DOHH2 (cell line): ENCODE measurements at regions not wholly inside any gene's neighbourhood (a gene's known extent, or its start where the extent isn't known, plus 50 kb on each side); places are given as distances from the start of the nearest gene placed in this dataset.

ENCODE experiments used
- H3F3A ChIP-seq: fragments of 200-600 bp; sonication (generic), shearing (Covaris generic); 2 replicates; pipeline ENCODE4 v1.6.0; 2016; ENCODE audit warnings: antibody characterized with exemption, mild to moderate bottlenecking; ENCODE audit not compliant: control insufficient read depth, insufficient read depth
- H3K27ac ChIP-seq: fragments of 200-600 bp; sonication (generic); 2 replicates; pipeline ENCODE4 v1.5.1; 2014; ENCODE audit warnings: low read depth, mild to moderate bottlenecking, low read length, moderate library complexity
- H3K27me3 ChIP-seq: fragments of 200-600 bp; sonication (generic); 2 replicates; pipeline ENCODE4 v1.6.1; 2014; ENCODE audit warnings: mild to moderate bottlenecking, low read length, mixed read lengths; ENCODE audit not compliant: control insufficient read depth
- H3K36me3 ChIP-seq: fragments of 200-600 bp; sonication (generic); 2 replicates; pipeline ENCODE4 v1.6.1; 2014; ENCODE audit warnings: mild to moderate bottlenecking, low read length, moderate library complexity, mixed read lengths; ENCODE audit not compliant: control insufficient read depth
- H3K4me1 ChIP-seq: fragments of 200-600 bp; sonication (generic); 2 replicates; pipeline ENCODE4 v1.6.1; 2014; ENCODE audit warnings: mild to moderate bottlenecking, low read length, mixed read lengths; ENCODE audit not compliant: control insufficient read depth
- H3K4me2 ChIP-seq: fragments of 200-600 bp; sonication (generic); 2 replicates; pipeline ENCODE4 v1.6.0; 2014; ENCODE audit warnings: mild to moderate bottlenecking, low read length, moderate library complexity
- H3K4me3 ChIP-seq: fragments of 200-600 bp; sonication (generic); 2 replicates; pipeline ENCODE4 v1.5.1; 2014; ENCODE audit warnings: mild to moderate bottlenecking, low read length, mixed read lengths
- H3K79me2 ChIP-seq: fragments of 200-600 bp; sonication (generic); 2 replicates; pipeline ENCODE4 v1.6.1; 2014; ENCODE audit warnings: mild to moderate bottlenecking, low read length, mixed read lengths; ENCODE audit not compliant: control insufficient read depth
- H3K9me2 ChIP-seq: fragments of 200-600 bp; sonication (generic); replicated peaks from 2 replicates; pipeline ENCODE4 v1.6.1; 2014; ENCODE audit warnings: mild to moderate bottlenecking, low read length, mixed read lengths; ENCODE audit not compliant: control insufficient read depth
- H3K9me3 ChIP-seq: fragments of 200-600 bp; sonication (generic); 2 replicates; pipeline ENCODE4 v1.6.1; 2014; ENCODE audit warnings: antibody characterized with exemption, low read length, mixed read lengths; ENCODE audit not compliant: control insufficient read depth, insufficient read depth
- H4K20me1 ChIP-seq: fragments of 200-600 bp; sonication (generic); 2 replicates; pipeline ENCODE4 v1.6.0; 2014; ENCODE audit warnings: low read depth, mild to moderate bottlenecking, antibody characterized with exemption, low read length, moderate library complexity; ENCODE audit not compliant: control insufficient read depth, insufficient read depth
- EZH2phosphoT487 ChIP-seq: fragments of 200-600 bp; sonication (generic); IDR thresholded peaks from 2 replicates; pipeline ENCODE4 v1.6.1; 2017; ENCODE audit warnings: borderline replicate concordance, mild to moderate bottlenecking, antibody characterized with exemption, low read length, moderate library complexity, mixed read lengths
- TF ChIP-seq, protein P1 (sequence below): fragments of 200-600 bp; sonication (generic); IDR thresholded peaks from one replicate; pipeline ENCODE4 v1.5.1; 2014; ENCODE audit warnings: antibody characterized with exemption, mild to moderate bottlenecking, low read depth, low read length; ENCODE audit not compliant: poor library complexity, severe bottlenecking

DNA sequence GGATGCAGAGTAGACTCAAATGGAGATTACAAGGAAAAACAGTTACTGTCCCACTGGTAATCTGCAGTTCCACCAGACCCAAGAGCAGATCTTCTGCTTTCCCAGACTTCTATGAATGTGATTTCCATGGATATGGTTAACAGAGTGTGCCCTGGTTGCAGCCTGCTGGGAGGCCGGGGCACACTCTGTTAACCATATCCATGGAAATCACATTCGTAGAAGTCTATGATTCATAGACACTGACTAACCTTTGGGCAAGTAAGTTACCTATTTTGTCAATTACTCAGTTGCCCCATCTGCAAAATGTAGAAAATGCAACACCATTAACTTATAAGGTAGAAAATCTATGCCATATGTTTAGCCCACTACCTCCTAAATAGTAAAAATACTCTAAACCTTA lies 443.1 kb upstream of the PITX2 start:
- no peaks in the 10 kb centered on the region for H3K9me3 ChIP-seq
- no peaks in the 10 kb centered on the region for H3K4me1 ChIP-seq
- no peaks in the 10 kb centered on the region for H3K36me3 ChIP-seq
- TF ChIP-seq, protein P1, sequence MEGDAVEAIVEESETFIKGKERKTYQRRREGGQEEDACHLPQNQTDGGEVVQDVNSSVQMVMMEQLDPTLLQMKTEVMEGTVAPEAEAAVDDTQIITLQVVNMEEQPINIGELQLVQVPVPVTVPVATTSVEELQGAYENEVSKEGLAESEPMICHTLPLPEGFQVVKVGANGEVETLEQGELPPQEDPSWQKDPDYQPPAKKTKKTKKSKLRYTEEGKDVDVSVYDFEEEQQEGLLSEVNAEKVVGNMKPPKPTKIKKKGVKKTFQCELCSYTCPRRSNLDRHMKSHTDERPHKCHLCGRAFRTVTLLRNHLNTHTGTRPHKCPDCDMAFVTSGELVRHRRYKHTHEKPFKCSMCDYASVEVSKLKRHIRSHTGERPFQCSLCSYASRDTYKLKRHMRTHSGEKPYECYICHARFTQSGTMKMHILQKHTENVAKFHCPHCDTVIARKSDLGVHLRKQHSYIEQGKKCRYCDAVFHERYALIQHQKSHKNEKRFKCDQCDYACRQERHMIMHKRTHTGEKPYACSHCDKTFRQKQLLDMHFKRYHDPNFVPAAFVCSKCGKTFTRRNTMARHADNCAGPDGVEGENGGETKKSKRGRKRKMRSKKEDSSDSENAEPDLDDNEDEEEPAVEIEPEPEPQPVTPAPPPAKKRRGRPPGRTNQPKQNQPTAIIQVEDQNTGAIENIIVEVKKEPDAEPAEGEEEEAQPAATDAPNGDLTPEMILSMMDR = no peak
- no peak for TF ChIP-seq EZH2phosphoT487
- H3K4me2 ChIP-seq = no peak overlapping the region
- H3K9me2 ChIP-seq = no peaks in the 10 kb centered on the region
- H4K20me1 ChIP-seq = no peaks in the 10 kb centered on the region
- no peak overlapping the region for H3K4me3 ChIP-seq
- no peaks in the 10 kb centered on the region for H3K27me3 ChIP-seq
- no peaks in the 10 kb centered on the region for H3F3A ChIP-seq
- H3K79me2 ChIP-seq = no peaks in the 10 kb centered on the region
- no peak overlapping the region for H3K27ac ChIP-seq

GRCh38 chr4:111066447-111066846 lies 443.6 kb upstream of the PITX2 start:
- Histone ChIP-seq H3K27ac (no peak overlapping the region), H3K27me3 (no peaks in the 10 kb centered on the region), H3K4me3 (no peak overlapping the region), H3F3A (no peaks in the 10 kb centered on the region), H3K4me2 (no peak overlapping the region), H3K9me3 (no peaks in the 10 kb centered on the region), H3K4me1 (no peaks in the 10 kb centered on the region), H3K36me3 (no peaks in the 10 kb centered on the region), H3K79me2 (no peaks in the 10 kb centered on the region), H4K20me1 (no peaks in the 10 kb centered on the region), H3K9me2 (no peaks in the 10 kb centered on the region)
- TF ChIP-seq, protein P1 = no peak
- TF ChIP-seq EZH2phosphoT487 = no peak

GRCh38 chr4:111066887-111067286 lies 444.0 kb upstream of the PITX2 start:
- no peaks in the 10 kb centered on the region for H3K79me2 ChIP-seq
- H3K4me2 ChIP-seq = no peak overlapping the region
- H3K27ac ChIP-seq = no peak overlapping the region
- H4K20me1 ChIP-seq = no peaks in the 10 kb centered on the region
- no peaks in the 10 kb centered on the region for H3K27me3 ChIP-seq
- TF ChIP-seq, protein P1 = no peak
- no peak for TF ChIP-seq EZH2phosphoT487
- H3K4me1 ChIP-seq = no peaks in the 10 kb centered on the region
- H3K4me3 ChIP-seq = no peak overlapping the region
- H3K36me3 ChIP-seq = no peaks in the 10 kb centered on the region
- H3K9me3 ChIP-seq = no peaks in the 10 kb centered on the region
- H3F3A ChIP-seq = no peaks in the 10 kb centered on the region
- no peaks in the 10 kb centered on the region for H3K9me2 ChIP-seq

DNA sequence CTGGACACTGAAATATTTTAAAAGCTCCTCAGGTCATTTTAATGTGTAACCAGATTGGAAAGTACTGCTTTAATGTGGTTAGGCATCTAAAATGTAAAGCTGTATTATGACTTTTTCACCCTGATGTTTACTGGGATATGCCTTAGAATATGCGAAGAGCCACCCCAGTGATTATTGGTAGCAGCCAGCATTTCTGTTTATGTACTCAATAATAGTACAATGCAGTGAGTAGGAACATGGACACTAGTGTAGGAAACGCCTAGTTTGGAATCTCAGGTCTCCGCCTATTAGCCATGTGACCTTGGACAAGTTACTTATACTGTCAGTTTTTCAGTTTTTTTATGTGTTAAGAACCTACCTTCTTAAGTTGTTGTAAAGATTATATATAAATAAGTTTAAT lies 446.0 kb upstream of the PITX2 start:
- Histone ChIP-seq H3K4me2 (no peak overlapping the region), H3K36me3 (no peaks in the 10 kb centered on the region), H3K79me2 (no peaks in the 10 kb centered on the region), H3K27me3 (no peaks in the 10 kb centered on the region), H3K9me3 (no peaks in the 10 kb centered on the region), H3K4me1 (no peaks in the 10 kb centered on the region), H3K27ac (no peak overlapping the region), H4K20me1 (no peaks in the 10 kb centered on the region), H3F3A (no peaks in the 10 kb centered on the region), H3K4me3 (no peak overlapping the region), H3K9me2 (no peaks in the 10 kb centered on the region)
- TF ChIP-seq EZH2phosphoT487 = no peak
- TF ChIP-seq, protein P1 = no peak
